Endothelial cell of umbilical vein (primary cell): ENCODE measurements at regions not wholly inside any gene's neighbourhood (a gene's known extent, or its start where the extent isn't known, plus 50 kb on each side); places are given as distances from the start of the nearest gene placed in this dataset.

Experiments used
- BruUV-seq: library from RNA; stranded (reverse); fragments of 400-500 nt; replicated peaks from 2 replicates; lab custom pipeline; 2021; lab: Mats Ljungman, UMichigan
- CTCF ChIA-PET: fragments of 300-600, 350-600 bp; sonication (Branson Sonifier 250); formaldehyde crosslinking; loops from one replicate; lab custom pipeline; 2021; ENCODE audit warnings: antibody characterized with exemption, inconsistent platforms; lab: Charles Lee
- POLR2A ChIA-PET: fragments of 300-600, 350-600 bp; sonication (Branson Sonifier 250); formaldehyde crosslinking; loops from one replicate; lab custom pipeline; 2021; ENCODE audit warnings: antibody characterized with exemption, inconsistent platforms; lab: Charles Lee
- DNase-seq: peaks from one replicate; pipeline ENCODE4 v3.0.0-alpha.2; 2011; ENCODE audit warnings: low read depth, low spot score
- FAIRE-seq: peaks from 2 replicates; lab custom pipeline; 2011; peaks lifted over from hg19 to GRCh38; lab: Jason Lieb, UNC
- H2AFZ ChIP-seq: 2 replicates; pipeline ENCODE4 v1.6.0; 2012; ENCODE audit warnings: low read depth, low read length, control low read depth, inconsistent platforms
- H3K27ac ChIP-seq: 2 replicates; pipeline ENCODE4 v1.5.1; 2011; ENCODE audit warnings: low read depth, mild to moderate bottlenecking, control low read depth, low read length, moderate library complexity; ENCODE audit not compliant: insufficient read depth
- H3K27me3 ChIP-seq, 2 experiments: 2 replicates each; pipeline versions ENCODE4 v1.6.0 to v1.6.1; 2011; ENCODE audit warnings: low read length in 2 of 2, mixed read lengths in 1 of 2; ENCODE audit not compliant: control insufficient read depth in 2 of 2, insufficient read depth in 2 of 2
- H3K36me3 ChIP-seq, 2 experiments: 2 replicates in 1 of 2; 3 replicates in 1 of 2; pipeline ENCODE4 v1.5.1; 2011; ENCODE audit warnings: low read length in 2 of 2, mild to moderate bottlenecking in 1 of 2, moderate library complexity in 1 of 2; ENCODE audit not compliant: control insufficient read depth in 2 of 2, insufficient read depth in 2 of 2; ENCODE audit errors: extremely low read depth in 1 of 2
- H3K4me1 ChIP-seq: 3 replicates; pipeline ENCODE4 v1.5.1; 2011; ENCODE audit warnings: mild to moderate bottlenecking, low read length; ENCODE audit not compliant: control insufficient read depth, insufficient read depth; ENCODE audit errors: extremely low read depth
- H3K4me2 ChIP-seq: 2 replicates; pipeline ENCODE4 v1.6.1; 2011; ENCODE audit warnings: low read length, control low read depth, mixed read lengths; ENCODE audit not compliant: insufficient read depth
- H3K4me3 ChIP-seq, 3 experiments: fragments of 200-600 bp in 1 of 3; sonication (generic), shearing (Covaris generic) in 1 of 3; replicated peaks in 1 of 3; 2 replicates each; pipeline ENCODE4 v1.5.1; 2011 to 2016; ENCODE audit warnings: control low read depth in 3 of 3, low read length in 3 of 3, mild to moderate bottlenecking in 2 of 3, inconsistent platforms in 1 of 3, low read depth in 1 of 3, moderate library complexity in 1 of 3; ENCODE audit not compliant: insufficient read depth in 1 of 3
- H3K79me2 ChIP-seq: 2 replicates; pipeline ENCODE4 v1.6.0; 2012; ENCODE audit warnings: low read length, inconsistent platforms; ENCODE audit not compliant: control insufficient read depth, insufficient read depth
- H3K9ac ChIP-seq: replicated peaks from 2 replicates; pipeline ENCODE3; 2011; ENCODE audit warnings: low read length, control low read depth; ENCODE audit not compliant: insufficient read depth; ENCODE audit errors: extremely low read depth
- H3K9me1 ChIP-seq: replicated peaks from 3 replicates; pipeline ENCODE4 v1.6.0; 2011; ENCODE audit warnings: mild to moderate bottlenecking, low read length; ENCODE audit not compliant: control insufficient read depth, insufficient read depth; ENCODE audit errors: extremely low read depth
- H3K9me3 ChIP-seq: replicated peaks from 2 replicates; pipeline ENCODE4 v1.5.1; 2012; ENCODE audit warnings: low read length, inconsistent platforms; ENCODE audit not compliant: control insufficient read depth, insufficient read depth
- H4K20me1 ChIP-seq: replicated peaks from 2 replicates; pipeline ENCODE3; 2011; ENCODE audit warnings: mild to moderate bottlenecking, low read length; ENCODE audit not compliant: control insufficient read depth, insufficient read depth; ENCODE audit errors: extremely low read depth
- EZH2 ChIP-seq: IDR thresholded peaks from 2 replicates; pipeline ENCODE4 v1.6.1; 2012; ENCODE audit warnings: borderline replicate concordance, low read depth, mild to moderate bottlenecking, moderate library complexity, low read length, inconsistent platforms; ENCODE audit not compliant: severe bottlenecking
- FOS ChIP-seq: IDR thresholded peaks from 2 replicates; pipeline ENCODE4 v1.6.1; 2011; ENCODE audit warnings: mild to moderate bottlenecking, low read length, moderate library complexity, borderline replicate concordance; ENCODE audit not compliant: insufficient read depth
- GATA2 ChIP-seq: IDR thresholded peaks from 2 replicates; pipeline ENCODE4 v1.7.0; 2011; ENCODE audit warnings: low read depth, mild to moderate bottlenecking, moderate library complexity, mixed read lengths, low read length; ENCODE audit not compliant: insufficient read length, insufficient read depth
- JUN ChIP-seq: IDR thresholded peaks from 2 replicates; pipeline ENCODE4 v1.6.1; 2011; ENCODE audit warnings: borderline replicate concordance, low read depth; ENCODE audit not compliant: insufficient read length, insufficient read depth
- MYC ChIP-seq: IDR thresholded peaks from one replicate; pipeline ENCODE4 v1.6.1; 2011; ENCODE audit warnings: mild to moderate bottlenecking, low read depth, low read length
- POLR2A ChIP-seq: IDR thresholded peaks from 2 replicates; pipeline ENCODE4 v1.6.1; 2012; ENCODE audit warnings: low read depth, mild to moderate bottlenecking, control low read depth, low read length
- POLR2AphosphoS5 ChIP-seq: IDR thresholded peaks from 2 replicates; pipeline ENCODE4 v1.6.1; 2012; ENCODE audit warnings: low read depth, mild to moderate bottlenecking, control low read depth, low read length, moderate library complexity; ENCODE audit not compliant: insufficient read depth
- dilution Hi-C: fragments of 300-500 bp; cut with MboI; formaldehyde crosslinking; loops from one replicate; pipeline ENCODE4 v1.15.0; 2019; ENCODE audit warnings: low sequenced_read_pairs; ENCODE audit not compliant: extremely low pct_ligation_motif_present
- intact Hi-C: fragments of 100-400 bp; cut with micrococcal nuclease; formaldehyde crosslinking; loops from one replicate; pipeline ENCODE4 v1.10.0; 2022
- TF ChIP-seq, protein P1 (sequence below), 2 donors: IDR thresholded peaks; 1 replicate in 1 of 2; 2 replicates in 1 of 2; pipeline ENCODE4 v1.5.1; 2011; ENCODE audit warnings: low read length in 2 of 2, mild to moderate bottlenecking in 2 of 2, moderate library complexity in 2 of 2, control low read depth in 1 of 2, inconsistent platforms in 1 of 2, low read depth in 1 of 2; ENCODE audit not compliant: insufficient read depth in 1 of 2; ENCODE audit errors: extremely low read depth in 1 of 2
- TF ChIP-seq, protein P2 (sequence below): IDR thresholded peaks from 2 replicates; pipeline ENCODE4 v1.6.1; 2011; ENCODE audit not compliant: insufficient read depth, insufficient read length

DNA sequence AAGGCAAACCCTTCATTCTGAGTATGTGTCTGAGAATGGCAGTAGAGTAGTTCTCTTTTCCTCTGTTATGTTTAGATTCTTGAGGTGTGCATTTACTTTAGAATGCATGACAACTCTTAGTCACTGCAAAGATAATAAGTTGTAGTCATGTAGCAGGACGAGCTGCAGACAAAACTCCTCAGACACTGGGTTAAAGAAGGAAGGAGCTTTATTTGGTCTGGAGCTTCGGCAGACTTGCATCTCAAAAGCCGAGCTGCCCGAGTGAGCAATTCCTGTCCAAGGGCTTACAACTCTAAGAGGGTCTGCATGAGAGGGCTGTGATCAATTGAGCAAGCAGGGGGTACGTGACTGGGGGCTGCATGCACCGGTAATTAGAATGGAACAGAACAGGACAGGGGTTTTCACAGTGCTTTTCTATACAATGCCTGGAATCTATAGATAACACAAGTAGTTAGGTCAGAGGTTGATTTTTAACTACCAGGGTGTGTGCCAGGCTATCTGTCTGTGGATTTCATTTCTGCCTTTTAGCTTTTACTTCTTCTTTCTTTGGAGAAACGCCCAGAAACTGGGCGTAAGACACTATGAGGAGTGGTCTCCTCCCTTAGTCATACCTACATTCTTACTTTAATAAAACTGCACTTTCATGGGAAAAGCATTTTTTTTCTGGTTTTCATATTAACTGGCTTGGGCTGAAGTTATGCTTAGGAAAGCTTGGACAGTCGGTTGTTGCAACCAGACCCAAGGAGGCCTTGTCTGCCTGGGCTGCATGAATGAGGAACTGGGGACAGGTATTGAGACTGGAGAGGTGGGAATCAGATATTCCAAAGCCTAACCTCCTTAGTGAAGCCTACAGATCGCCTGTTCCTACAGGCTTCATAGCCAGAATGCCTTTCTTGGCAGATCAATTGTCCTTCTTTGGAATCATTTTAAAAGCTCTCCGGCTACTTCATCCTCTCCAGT lies 115.1 kb downstream of the RHOU start:
- intact Hi-C loops, result no loop called here
- dilution Hi-C loops, result no loop called here
- H4K20me1 ChIP-seq, result no peaks in the 10 kb centered on the region
- no peak for TF ChIP-seq POLR2AphosphoS5
- TF ChIP-seq, protein P1, sequence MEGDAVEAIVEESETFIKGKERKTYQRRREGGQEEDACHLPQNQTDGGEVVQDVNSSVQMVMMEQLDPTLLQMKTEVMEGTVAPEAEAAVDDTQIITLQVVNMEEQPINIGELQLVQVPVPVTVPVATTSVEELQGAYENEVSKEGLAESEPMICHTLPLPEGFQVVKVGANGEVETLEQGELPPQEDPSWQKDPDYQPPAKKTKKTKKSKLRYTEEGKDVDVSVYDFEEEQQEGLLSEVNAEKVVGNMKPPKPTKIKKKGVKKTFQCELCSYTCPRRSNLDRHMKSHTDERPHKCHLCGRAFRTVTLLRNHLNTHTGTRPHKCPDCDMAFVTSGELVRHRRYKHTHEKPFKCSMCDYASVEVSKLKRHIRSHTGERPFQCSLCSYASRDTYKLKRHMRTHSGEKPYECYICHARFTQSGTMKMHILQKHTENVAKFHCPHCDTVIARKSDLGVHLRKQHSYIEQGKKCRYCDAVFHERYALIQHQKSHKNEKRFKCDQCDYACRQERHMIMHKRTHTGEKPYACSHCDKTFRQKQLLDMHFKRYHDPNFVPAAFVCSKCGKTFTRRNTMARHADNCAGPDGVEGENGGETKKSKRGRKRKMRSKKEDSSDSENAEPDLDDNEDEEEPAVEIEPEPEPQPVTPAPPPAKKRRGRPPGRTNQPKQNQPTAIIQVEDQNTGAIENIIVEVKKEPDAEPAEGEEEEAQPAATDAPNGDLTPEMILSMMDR (IDR thresholded peaks at IDR 0.05; ENCODE audit: extremely low read depth in 1 of 2, insufficient read depth in 1 of 2, low read depth in 1 of 2, low read length in 2 of 2), result no peak
- TF ChIP-seq MYC, result no peak
- no peak overlapping the region for H3K9ac ChIP-seq
- H3K79me2 ChIP-seq, result no peaks in the 10 kb centered on the region
- H3K36me3 ChIP-seq, result no peaks in the 10 kb centered on the region
- no peak overlapping the region for H3K4me3 ChIP-seq
- ChIA-PET CTCF (interaction anchor here (1.5 to 2.4 kb wide), 2 partner anchors 9 to 11 kb away, joined by 6 to 10 read pairs; no protein-coding TSS in a partner anchor), POLR2A (no interaction called here)
- no peak for DNase-seq
- H3K27me3 ChIP-seq, result no peaks in the 10 kb centered on the region
- no peak for FAIRE-seq
- H3K9me1 ChIP-seq, result no peaks in the 10 kb centered on the region
- H2AFZ ChIP-seq, result no peak overlapping the region
- H3K9me3 ChIP-seq, result no peaks in the 10 kb centered on the region
- no TSS peak for BruUV-seq
- H3K27ac ChIP-seq, result no peak overlapping the region
- no peaks in the 10 kb centered on the region for H3K4me1 ChIP-seq
- no peak overlapping the region for H3K4me2 ChIP-seq

DNA sequence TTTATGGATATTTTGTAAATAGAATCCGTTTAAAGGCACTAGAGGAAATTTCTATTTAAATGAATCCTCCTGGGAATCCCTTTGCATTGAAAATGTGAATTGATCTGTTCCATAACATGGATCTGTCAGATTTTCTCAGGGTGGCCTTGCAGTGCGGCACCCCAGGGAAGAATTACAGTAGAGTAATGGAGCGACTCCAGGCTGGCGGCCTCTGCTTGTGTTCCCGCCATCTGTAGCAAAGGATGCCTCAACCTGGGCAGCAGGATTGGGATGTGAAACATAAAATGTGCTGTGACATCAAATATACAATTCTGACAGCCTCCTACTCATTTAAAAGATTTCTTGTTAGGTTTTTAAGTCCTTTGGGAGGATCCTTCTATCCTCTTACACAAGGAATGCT lies 115.9 kb downstream of the RHOU start:
- no peak overlapping the region for H3K27ac ChIP-seq
- intact Hi-C loops, result no loop called here
- DNase-seq, result no peak
- dilution Hi-C loops, result no loop called here
- H4K20me1 ChIP-seq, result no peaks in the 10 kb centered on the region
- no peaks in the 10 kb centered on the region for H3K79me2 ChIP-seq
- no peaks in the 10 kb centered on the region for H3K4me1 ChIP-seq
- no peaks in the 10 kb centered on the region for H3K36me3 ChIP-seq
- ChIA-PET CTCF (interaction anchor here (1.5 kb wide), 1 partner anchor 10 kb away, joined by 6 read pairs; no protein-coding TSS in a partner anchor), POLR2A (no interaction called here)
- FAIRE-seq, result no peak
- no peaks in the 10 kb centered on the region for H3K9me1 ChIP-seq
- no peaks in the 10 kb centered on the region for H3K9me3 ChIP-seq
- TF ChIP-seq, protein P2, sequence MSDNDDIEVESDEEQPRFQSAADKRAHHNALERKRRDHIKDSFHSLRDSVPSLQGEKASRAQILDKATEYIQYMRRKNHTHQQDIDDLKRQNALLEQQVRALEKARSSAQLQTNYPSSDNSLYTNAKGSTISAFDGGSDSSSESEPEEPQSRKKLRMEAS, result no peak
- TF ChIP-seq MYC (no peak), FOS (no peak), POLR2AphosphoS5 (no peak), EZH2 (no peak), POLR2A (no peak), JUN (no peak), GATA2 (no peak)
- TF ChIP-seq, protein P1 (IDR thresholded peaks at IDR 0.05; ENCODE audit: extremely low read depth in 1 of 2, insufficient read depth in 1 of 2, low read depth in 1 of 2, low read length in 2 of 2), result no peak
- no peak overlapping the region for H2AFZ ChIP-seq
- H3K4me2 ChIP-seq, result no peak overlapping the region
- no TSS peak for BruUV-seq
- H3K4me3 ChIP-seq, result no peak overlapping the region
- H3K27me3 ChIP-seq, result no peaks in the 10 kb centered on the region
- no peak overlapping the region for H3K9ac ChIP-seq
